HepG2 (cell line): ENCODE measurements at regions not wholly inside any gene's neighbourhood (a gene's known extent, or its start where the extent isn't known, plus 50 kb on each side); places are given as distances from the start of the nearest gene placed in this dataset.

ENCODE experiments used
- ATAC-seq: fragments of 200-7000 bp; cut with Tn5 transposase; 3 replicates; pipeline ENCODE4 v1.9.1; 2020; ENCODE audit warnings: mild to moderate bottlenecking, moderate library complexity
- BruUV-seq: library from RNA; stranded (reverse); fragments of 400-500 nt; replicated peaks from 2 replicates; lab custom pipeline; 2021; lab: Mats Ljungman, UMichigan
- CTCF ChIA-PET: fragments of 300-600 bp; formaldehyde crosslinking; extraction: SDS; loops from one replicate; lab custom pipeline; 2021; ENCODE audit warnings: low total read pairs, inconsistent platforms, low intra/inter-chr PET ratio; lab: Yijun Ruan, JAX
- POLR2A ChIA-PET: fragments of 350-600 bp; sonication (Branson Sonifier 250); formaldehyde crosslinking; loops from one replicate; lab custom pipeline; 2020; ENCODE audit warnings: antibody characterized with exemption, inconsistent platforms; lab: Yijun Ruan, JAX
- DNase-seq: peaks from one replicate; pipeline ENCODE4 v3.0.0-alpha.2; 2015; ENCODE audit warnings: low spot score
- FAIRE-seq: peaks from 3 replicates; lab custom pipeline; 2011; peaks lifted over from hg19 to GRCh38; lab: Jason Lieb, UNC
- H2AFZ ChIP-seq: one replicate; pipeline ENCODE4 v1.6.1; 2011; ENCODE audit warnings: low read length, inconsistent platforms
- H3K27ac ChIP-seq: fragments of 300-600 bp; 3 replicates; pipeline ENCODE4 v1.8.0; 2011; ENCODE audit warnings: mixed run types, mild to moderate bottlenecking, mixed read lengths, low read length, inconsistent platforms; ENCODE audit not compliant: insufficient read depth; ENCODE audit errors: extremely low read length
- H3K27me3 ChIP-seq, 2 experiments: fragments of 200-600 bp in 1 of 2; 2 replicates in 1 of 2; 3 replicates in 1 of 2; pipeline versions ENCODE4 v1.6.0 to v1.8.0; 2011; ENCODE audit warnings: low read length in 2 of 2, mild to moderate bottlenecking in 2 of 2, moderate library complexity in 2 of 2, inconsistent platforms in 1 of 2; ENCODE audit not compliant: insufficient read depth in 2 of 2, control insufficient read depth in 1 of 2
- H3K36me3 ChIP-seq, 2 experiments: fragments of 200-600 bp in 1 of 2; replicated peaks in 1 of 2; 2 replicates in 1 of 2; 3 replicates in 1 of 2; pipeline versions ENCODE4 v1.5.1 to v1.8.0; 2011; ENCODE audit warnings: low read length in 2 of 2, inconsistent platforms in 1 of 2; ENCODE audit not compliant: insufficient read depth in 2 of 2, control insufficient read depth in 1 of 2
- H3K4me1 ChIP-seq: 2 replicates; pipeline ENCODE4 v1.5.1; 2012; ENCODE audit warnings: low read length, inconsistent platforms; ENCODE audit not compliant: insufficient read depth
- H3K4me2 ChIP-seq: 2 replicates; pipeline ENCODE4 v1.6.0; 2011; ENCODE audit warnings: low read depth, low read length, inconsistent platforms
- H3K4me3 ChIP-seq, 3 experiments: fragments of 200-600 bp in 1 of 3; sonication (generic), shearing (Covaris generic) in 1 of 3; replicated peaks in 1 of 3; 2 replicates each; pipeline ENCODE4 v1.5.1; 2011 to 2016; ENCODE audit warnings: low read length in 3 of 3, inconsistent platforms in 2 of 3, low read depth in 2 of 3, mild to moderate bottlenecking in 2 of 3, control low read depth in 1 of 3, mixed read lengths in 1 of 3; ENCODE audit not compliant: insufficient read depth in 1 of 3
- H3K79me2 ChIP-seq: one replicate; pipeline ENCODE4 v1.6.1; 2011; ENCODE audit warnings: low read length, inconsistent platforms; ENCODE audit not compliant: insufficient read depth
- H3K9ac ChIP-seq: 2 replicates; pipeline ENCODE4 v1.6.0; 2011; ENCODE audit warnings: mild to moderate bottlenecking, low read depth, low read length, inconsistent platforms; ENCODE audit not compliant: insufficient read depth
- H3K9me3 ChIP-seq: 2 replicates; pipeline ENCODE4 v1.5.1; 2012; ENCODE audit warnings: mild to moderate bottlenecking, low read length
- H4K20me1 ChIP-seq: 2 replicates; pipeline ENCODE4 v1.6.0; 2011; ENCODE audit warnings: inconsistent platforms, mild to moderate bottlenecking, low read length, moderate library complexity; ENCODE audit not compliant: insufficient read depth
- IRF2 ChIP-seq: IDR thresholded peaks from 2 replicates; pipeline ENCODE4 v1.6.1; 2018; ENCODE audit warnings: missing genetic modification reagents, missing compliant biosample characterization
- KMT2A ChIP-seq: sonication (generic); formaldehyde crosslinking; IDR thresholded peaks from 2 replicates; pipeline ENCODE4 v1.4.0; 2020; ENCODE audit warnings: missing genetic modification reagents
- SOX5 ChIP-seq: IDR thresholded peaks from 2 replicates; pipeline ENCODE4 v1.6.1; 2016; ENCODE audit warnings: borderline replicate concordance
- ZFP36L1 ChIP-seq: sonication (generic); formaldehyde crosslinking; IDR thresholded peaks from 2 replicates; pipeline ENCODE4 v1.8.0; 2022; ENCODE audit warnings: mild to moderate bottlenecking, missing genetic modification reagents, moderate library complexity
- ZNF446 ChIP-seq: sonication (generic); formaldehyde crosslinking; IDR thresholded peaks from 2 replicates; pipeline ENCODE4 v1.5.0; 2020; ENCODE audit warnings: mild to moderate bottlenecking, missing genetic modification reagents
- ZNF691 ChIP-seq: sonication (generic); formaldehyde crosslinking; IDR thresholded peaks from 2 replicates; pipeline ENCODE4 v1.4.0; 2020; ENCODE audit warnings: missing genetic modification reagents, low read depth, mild to moderate bottlenecking, borderline replicate concordance
- WGBS: methylation state at CpG from one replicate; pipeline ENCODE4 v1.1.6; 2017; ENCODE audit warnings: low lambda C conversion rate; 5-methylcytosine and 5-hydroxymethylcytosine counted together
- in situ Hi-C: cut with HindIII; loops from 2 replicates; pipeline ENCODE4 v1.10.0; 2017; ENCODE audit warnings: low pct_unique_long_range_greater_than_20kb; ENCODE audit not compliant: extremely low pct_ligation_motif_present
- intact Hi-C: fragments of 100-400 bp; cut with micrococcal nuclease; formaldehyde crosslinking; loops from one replicate; pipeline ENCODE4 v1.10.0; 2022; ENCODE audit not compliant: unreplicated experiment
- TF ChIP-seq, protein P1 (sequence below): IDR thresholded peaks from 2 replicates; pipeline ENCODE4 v1.6.1; 2016; ENCODE audit warnings: low read depth, borderline replicate concordance

DNA sequence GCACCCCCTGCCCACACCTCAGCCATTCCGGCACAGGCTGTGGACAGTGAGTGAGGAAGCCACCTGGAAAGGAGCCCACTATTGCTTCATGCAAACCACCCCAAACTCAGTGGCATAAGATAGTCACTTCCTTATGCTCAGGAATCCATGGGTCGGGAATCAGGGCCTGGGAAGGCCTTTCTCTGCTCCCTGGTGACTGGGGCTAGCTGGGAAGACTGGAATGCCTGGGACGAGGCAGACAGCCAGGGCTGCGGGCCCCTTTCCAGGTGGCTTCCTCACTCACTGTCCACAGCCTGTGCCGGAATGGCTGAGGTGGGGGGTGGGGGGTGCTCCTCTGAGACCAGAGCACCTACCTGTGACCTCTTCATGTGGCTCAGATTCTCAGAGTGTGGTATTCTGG is 74.1 kb upstream of the GRB10 start:
- no peaks in the 10 kb centered on the region for H4K20me1 ChIP-seq
- no peaks in the 10 kb centered on the region for H3K4me1 ChIP-seq
- intact Hi-C loops: no loop called here
- H3K27ac ChIP-seq: no peak overlapping the region
- no peak overlapping the region for H3K4me2 ChIP-seq
- DNase-seq: no peak
- ChIA-PET POLR2A (no interaction called here), CTCF (no interaction called here)
- no peak for FAIRE-seq
- no TSS peak for BruUV-seq
- no peak overlapping the region for H3K4me3 ChIP-seq
- no peaks in the 10 kb centered on the region for H3K79me2 ChIP-seq
- WGBS: 26% methylated on average over 3 of the region's 5 CpGs
- H2AFZ ChIP-seq: no peak overlapping the region
- no peaks in the 10 kb centered on the region; a peak in 2 of 5 replicates for H3K27me3 ChIP-seq
- in situ Hi-C loops: no loop called here
- no peaks in the 10 kb centered on the region for H3K9me3 ChIP-seq
- no peak overlapping the region for H3K9ac ChIP-seq
- no peak for TF ChIP-seq ZNF691
- H3K36me3 ChIP-seq: no peaks in the 10 kb centered on the region
- ATAC-seq: no peak

DNA sequence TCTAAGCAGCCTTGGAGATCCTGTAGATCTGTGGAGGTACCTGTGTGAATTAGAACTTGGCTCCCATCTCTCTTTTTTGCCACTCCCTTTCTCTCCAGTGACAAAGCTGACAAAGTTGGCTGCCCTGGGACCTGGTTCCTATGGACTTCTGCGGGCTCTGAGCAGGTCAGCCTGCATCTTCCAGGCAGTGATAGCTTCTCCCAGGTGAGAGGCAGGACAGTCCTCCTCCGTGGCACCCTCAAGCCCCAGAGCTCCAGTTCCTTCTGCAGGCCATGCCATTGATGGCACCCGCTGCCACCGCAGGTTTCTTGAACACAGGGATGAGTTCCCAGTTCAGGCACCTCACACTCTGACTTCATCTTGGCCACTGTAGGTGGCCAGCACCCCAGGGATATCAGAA is 73.5 kb upstream of the GRB10 start:
- ATAC-seq (no peak), DNase-seq (no peak), FAIRE-seq (no peak)
- Histone ChIP-seq H3K27me3 (no peaks in the 10 kb centered on the region; a peak in 2 of 5 replicates), H3K9me3 (no peaks in the 10 kb centered on the region), H3K27ac (no peak overlapping the region), H3K4me3 (no peak overlapping the region), H3K36me3 (no peaks in the 10 kb centered on the region), H3K4me1 (no peaks in the 10 kb centered on the region), H3K4me2 (no peak overlapping the region), H3K9ac (no peak overlapping the region), H3K79me2 (no peaks in the 10 kb centered on the region), H2AFZ (no peak overlapping the region), H4K20me1 (no peaks in the 10 kb centered on the region)
- WGBS: 44% methylated on average over 4 of the region's 4 CpGs
- no TSS peak for BruUV-seq
- ChIA-PET CTCF (no interaction called here), POLR2A (no interaction called here)
- in situ Hi-C loops (no loop called here), intact Hi-C loops (no loop called here)
- no peak for TF ChIP-seq ZFP36L1 (CRISPR knock-in tag)
- TF ChIP-seq IRF2: no peak
- TF ChIP-seq, protein P1, sequence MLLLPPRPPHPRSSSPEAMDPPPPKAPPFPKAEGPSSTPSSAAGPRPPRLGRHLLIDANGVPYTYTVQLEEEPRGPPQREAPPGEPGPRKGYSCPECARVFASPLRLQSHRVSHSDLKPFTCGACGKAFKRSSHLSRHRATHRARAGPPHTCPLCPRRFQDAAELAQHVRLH: no peak
- no peak for TF ChIP-seq ZNF446 (CRISPR knock-in tag)
- no peak for TF ChIP-seq SOX5 (CRISPR knock-in tag)
- no peak for TF ChIP-seq KMT2A (CRISPR knock-in tag)
